Activated naive CD4-positive, alpha-beta T cell (primary cell): ENCODE measurements at regions not wholly inside any gene's neighbourhood (a gene's known extent, or its start where the extent isn't known, plus 50 kb on each side); places are given as distances from the start of the nearest gene placed in this dataset.
A peak's percentile ranks its signal among the peaks of the same experiment; 100 is the strongest.
"Not testable (repeated sequence)": the region's sequence is repeated elsewhere in the genome, so short reads cannot be mapped to it uniquely, and the experiment has no call there.

Experiments
- DNase-seq, 4 experiments: peaks; one replicate each; lab custom pipeline; 2025; lab: John Stamatoyannopoulos, UW

GRCh38 chr12:127083008-127083949, 1183.7 kb upstream of the TMEM132C start:
- no peak for DNase-seq

- DNase-seq: no peak
Measured at GRCh38 chr12:127101076-127101475, 1165.9 kb upstream of the TMEM132C start.

GRCh38 chr12:127106041-127106440, 1160.9 kb upstream of the TMEM132C start:
- no peak for DNase-seq

GRCh38 chr12:127106697-127107096, 1160.3 kb upstream of the TMEM132C start:
- DNase-seq: no peak

GRCh38 chr12:127107744-127108143, 1159.2 kb upstream of the TMEM132C start:
- no peak for DNase-seq

GRCh38 chr12:127108360-127109215, 1158.4 kb upstream of the TMEM132C start:
- peak in 3 of 4 experiments; percentile 1 to 25 (median 6) for DNase-seq

GRCh38 chr12:127113945-127114344, 1153.0 kb upstream of the TMEM132C start:
- DNase-seq: no peak

GRCh38 chr12:127115468-127116035, 1151.4 kb upstream of the TMEM132C start:
- no peak for DNase-seq

GRCh38 chr12:127118251-127118650, 1148.7 kb upstream of the TMEM132C start:
- DNase-seq: no peak

GRCh38 chr12:127119600-127120140, 1147.3 kb upstream of the TMEM132C start:
- no peak for DNase-seq

- DNase-seq: no peak
Measured at GRCh38 chr12:127120851-127121250, 1146.1 kb upstream of the TMEM132C start.

GRCh38 chr12:127121494-127122084, 1145.4 kb upstream of the TMEM132C start:
- no peak for DNase-seq

GRCh38 chr12:127125607-127126259, 1141.2 kb upstream of the TMEM132C start:
- DNase-seq: no peak

GRCh38 chr12:127126260-127126628, 1140.7 kb upstream of the TMEM132C start:
- no peak for DNase-seq

- DNase-seq: no peak
Measured at GRCh38 chr12:127127897-127128296, 1139.1 kb upstream of the TMEM132C start.

GRCh38 chr12:127130506-127131124, 1136.4 kb upstream of the TMEM132C start:
- no peak for DNase-seq

GRCh38 chr12:127133675-127134335, 1133.2 kb upstream of the TMEM132C start:
- DNase-seq: no peak

- not testable (repeated sequence) for DNase-seq
Measured at GRCh38 chr12:127140864-127141484, 1126.0 kb upstream of the TMEM132C start.

- no peak for DNase-seq
Measured at GRCh38 chr12:127143020-127143419, 1124.0 kb upstream of the TMEM132C start.

GRCh38 chr12:127144770-127145169, 1122.2 kb upstream of the TMEM132C start:
- no peak for DNase-seq
